ENCODE measurements at regions not wholly inside any gene's neighbourhood (a gene's known extent, or its start where the extent isn't known, plus 50 kb on each side); places are given as distances from the start of the nearest gene placed in this dataset.

DNA sequence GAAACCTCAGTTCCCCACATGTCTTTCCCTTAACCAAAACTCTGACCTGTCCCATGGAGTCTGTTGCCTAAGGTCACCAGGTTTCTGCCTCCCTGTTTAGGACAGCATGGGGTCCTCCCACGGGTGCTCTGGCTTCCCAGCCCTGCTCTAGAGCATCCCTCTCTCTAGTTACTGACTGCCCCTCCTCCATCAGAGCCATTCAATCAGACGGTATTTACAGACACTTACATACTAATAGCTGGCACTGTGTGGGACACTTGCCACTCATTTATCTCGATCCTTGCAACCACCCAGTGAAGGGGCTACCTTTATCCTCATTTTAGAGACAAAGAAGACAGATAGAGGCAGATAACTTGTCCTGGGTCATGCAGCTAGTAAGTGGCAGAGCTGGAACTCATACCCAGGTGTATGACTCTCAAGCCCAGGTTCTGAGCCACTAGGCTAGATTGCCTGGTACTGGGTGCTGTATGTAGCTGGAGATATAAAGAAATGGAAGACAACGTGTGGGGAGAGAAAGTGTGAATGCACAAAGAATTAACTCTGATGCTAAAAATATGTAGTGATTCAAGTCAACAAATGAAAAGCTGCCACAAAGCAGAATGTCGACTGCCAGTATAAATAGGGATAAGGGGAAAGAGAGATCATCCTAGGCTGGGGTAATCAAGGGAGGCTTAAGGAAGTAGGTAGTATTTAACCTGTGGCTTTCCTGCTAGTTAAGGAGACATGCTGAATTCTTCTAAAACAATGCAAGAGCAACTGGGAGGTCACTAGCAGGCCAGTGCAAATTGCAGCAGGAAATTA is 52.5 kb upstream of the PDE8B start:
- Mint-ChIP-seq H3K9me3 (no peaks in the 10 kb centered on the region), H3K27ac (no peak overlapping the region), H3K27me3 (no peaks in the 10 kb centered on the region), H3K4me1 (peaks cover 32% of the 10 kb centered on the region), H3K4me3 (no peak overlapping the region)
- ATAC-seq (no peak), DNase-seq (no peak)

DNA sequence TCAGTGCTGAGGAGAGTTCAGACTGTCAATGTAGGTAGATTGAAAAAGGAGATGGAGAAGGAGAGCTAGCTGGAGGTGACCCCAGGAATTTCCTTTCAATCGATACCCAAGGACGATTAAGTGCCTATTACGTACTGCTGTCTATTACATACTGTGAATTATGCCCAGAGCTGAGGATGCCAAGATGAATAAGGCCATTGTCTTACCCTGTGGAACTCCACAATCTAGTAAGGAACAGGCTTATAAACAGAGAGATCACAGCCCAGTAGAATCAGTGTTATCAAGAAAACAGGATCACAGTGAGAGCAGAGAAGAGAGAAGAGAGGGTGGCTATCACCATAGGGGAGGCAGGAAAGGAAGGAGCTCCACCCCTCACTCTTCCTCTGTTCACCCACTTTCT is 54.1 kb upstream of the PDE8B start:
- peaks cover 32% of the 10 kb centered on the region for H3K4me1 Mint-ChIP-seq
- DNase-seq (no peak), ATAC-seq (no peak)
- H3K9me3 Mint-ChIP-seq: no peaks in the 10 kb centered on the region
- H3K27me3 Mint-ChIP-seq: no peaks in the 10 kb centered on the region
- H3K27ac Mint-ChIP-seq: peak overlapping the region; percentile 7 to 63
- no peak overlapping the region for H3K4me3 Mint-ChIP-seq

DNA sequence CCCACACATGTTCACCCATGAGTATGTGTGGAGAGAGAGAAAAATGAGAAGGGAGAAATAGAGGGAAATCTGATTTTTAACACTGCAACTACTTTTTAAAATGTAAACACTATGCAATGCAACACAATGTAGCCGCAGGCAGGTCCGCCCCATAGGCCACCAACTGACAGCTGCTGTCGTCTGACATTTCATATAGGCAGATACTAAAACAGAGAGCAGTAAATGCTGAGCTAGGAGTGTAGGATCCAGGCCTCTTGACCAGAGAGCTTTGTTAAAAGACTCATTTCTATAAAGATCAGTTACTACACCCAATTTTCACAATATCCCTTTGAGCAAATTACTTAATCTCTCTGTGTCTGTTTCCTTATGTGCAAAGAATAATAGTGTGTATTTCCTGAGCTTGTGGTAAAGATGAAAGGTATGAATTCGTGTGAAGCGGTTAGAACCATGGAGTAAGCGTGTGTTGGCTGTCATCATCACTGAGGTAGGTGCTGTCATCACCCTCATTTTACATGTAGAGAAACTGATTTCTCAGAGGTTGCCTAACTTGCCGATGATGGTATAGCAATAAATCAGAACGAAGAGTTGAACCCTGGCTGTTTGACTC is 55.2 kb upstream of the PDE8B start:
- Mint-ChIP-seq H3K4me1 (peaks cover 32% of the 10 kb centered on the region), H3K9me3 (no peaks in the 10 kb centered on the region), H3K27ac (peak overlapping the region in 1 of 2 donors; percentile 57), H3K4me3 (peak overlapping the region; percentile 18 to 64), H3K27me3 (no peaks in the 10 kb centered on the region)
- ATAC-seq (peak; percentile 96), DNase-seq (peak in 1 of 2 donors; percentile 45)

DNA sequence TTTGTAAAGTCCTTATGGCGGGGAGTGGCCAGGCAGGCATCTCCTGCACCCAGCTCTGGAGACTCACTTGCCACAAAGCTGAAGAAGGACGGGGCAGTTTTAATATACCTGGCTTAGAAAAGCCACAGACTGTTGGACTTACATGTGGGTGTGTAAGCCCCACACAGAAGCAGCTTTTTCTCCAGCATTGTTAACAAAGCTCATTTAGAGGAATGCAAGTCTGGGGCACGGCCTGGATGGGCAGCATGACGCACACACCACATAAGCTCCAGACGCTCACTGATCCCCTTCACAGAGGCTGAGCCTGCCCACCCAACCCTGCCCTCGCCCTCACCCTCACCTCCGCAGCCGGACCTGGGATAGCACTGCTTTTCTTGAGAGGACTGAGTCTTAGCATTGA is 58.0 kb upstream of the PDE8B start:
- ATAC-seq (no peak), DNase-seq (no peak)
- Mint-ChIP-seq H3K27ac (no peak overlapping the region), H3K4me3 (no peak overlapping the region), H3K4me1 (peaks cover 32% of the 10 kb centered on the region), H3K9me3 (no peaks in the 10 kb centered on the region), H3K27me3 (no peaks in the 10 kb centered on the region)

DNA sequence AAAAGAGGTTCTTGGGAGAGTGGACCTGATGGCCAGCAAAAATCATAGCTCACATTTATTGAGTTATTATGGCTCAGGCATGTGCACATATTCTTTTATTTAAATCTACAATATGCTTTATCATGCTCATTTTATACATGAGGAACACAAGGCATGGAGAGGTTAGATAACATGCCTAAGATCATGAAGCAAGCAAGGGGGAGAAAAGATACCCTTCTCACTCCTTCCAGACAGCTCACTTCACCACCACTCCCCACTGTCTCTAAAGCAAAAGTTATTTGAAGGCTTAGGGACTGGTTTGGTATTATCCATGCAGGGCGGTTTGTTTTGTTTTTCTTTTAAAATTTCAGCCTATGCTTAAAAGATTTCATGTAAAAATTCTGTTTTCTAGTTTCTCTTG is 59.0 kb upstream of the PDE8B start:
- peaks cover 25% of the 10 kb centered on the region for H3K4me1 Mint-ChIP-seq
- no peak overlapping the region for H3K4me3 Mint-ChIP-seq
- H3K9me3 Mint-ChIP-seq: no peaks in the 10 kb centered on the region
- no peaks in the 10 kb centered on the region for H3K27me3 Mint-ChIP-seq
- no peak overlapping the region for H3K27ac Mint-ChIP-seq
- no peak for DNase-seq
- no peak for ATAC-seq

DNA sequence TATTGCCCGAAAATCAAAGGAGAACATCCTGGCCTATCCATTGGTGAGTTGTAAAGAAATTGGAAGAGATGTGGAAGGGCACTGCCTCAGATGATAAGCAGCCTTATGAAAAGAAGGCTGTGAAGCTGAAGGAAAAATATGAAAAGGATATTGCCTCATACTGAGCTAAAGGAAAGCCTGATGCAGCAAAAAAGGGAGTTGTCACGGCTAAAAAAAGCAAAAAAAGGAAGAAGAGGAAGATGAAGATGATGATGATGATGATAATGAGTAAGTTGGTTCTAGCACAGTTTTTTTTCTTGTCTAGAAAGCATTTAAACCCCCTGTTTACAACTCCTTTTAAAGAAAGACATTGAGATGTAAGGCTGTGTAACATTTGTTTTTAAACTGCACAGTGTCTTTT is 59.8 kb upstream of the ZBED3 start:
- Mint-ChIP-seq H3K4me1 (peaks cover 10% of the 10 kb centered on the region), H3K27me3 (peaks cover 7% of the 10 kb centered on the region), H3K9me3 (no peaks in the 10 kb centered on the region), H3K27ac (no peak overlapping the region), H3K4me3 (no peak overlapping the region)
- ATAC-seq (no peak), DNase-seq (no peak)

DNA sequence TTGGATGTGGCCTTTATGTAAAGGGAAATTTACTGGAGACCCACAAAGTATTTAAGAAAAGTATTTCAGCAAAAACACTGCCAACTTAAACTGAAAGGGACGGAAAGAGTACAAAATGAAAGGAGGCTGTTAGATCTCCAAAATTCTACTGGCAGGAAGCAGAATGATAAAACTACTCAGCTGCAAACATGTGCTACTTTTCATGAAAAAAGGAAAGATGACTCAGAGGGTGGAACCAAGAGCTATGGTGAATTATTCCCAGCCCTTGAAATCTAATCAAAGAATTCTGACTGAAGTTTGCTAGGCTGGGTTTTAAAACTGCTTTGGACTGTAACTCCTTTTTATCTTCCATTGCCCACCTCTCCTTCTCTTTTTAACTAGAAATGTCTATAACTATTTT is 58.6 kb upstream of the ZBED3 start:
- ATAC-seq (no peak), DNase-seq (no peak)
- H3K27me3 Mint-ChIP-seq: peaks cover 7% of the 10 kb centered on the region
- no peak overlapping the region for H3K27ac Mint-ChIP-seq
- H3K9me3 Mint-ChIP-seq: no peaks in the 10 kb centered on the region
- H3K4me1 Mint-ChIP-seq: peaks cover 10% of the 10 kb centered on the region
- H3K4me3 Mint-ChIP-seq: no peak overlapping the region

DNA sequence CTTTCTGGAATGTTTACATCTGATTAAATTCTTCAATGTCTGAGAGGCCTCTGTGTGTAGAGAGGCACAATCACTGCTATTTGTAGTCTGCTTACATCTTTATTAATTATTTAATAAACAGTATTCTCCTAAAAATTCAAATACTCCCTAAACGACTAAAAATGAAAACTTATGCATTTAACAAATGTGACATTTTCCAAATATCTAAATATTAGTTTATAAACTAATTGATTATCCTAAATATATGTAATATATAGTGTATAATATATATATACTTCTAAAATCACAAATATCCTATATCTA is 57.7 kb upstream of the ZBED3 start:
- H3K4me3 Mint-ChIP-seq: no peak overlapping the region
- ATAC-seq: no peak

DNA sequence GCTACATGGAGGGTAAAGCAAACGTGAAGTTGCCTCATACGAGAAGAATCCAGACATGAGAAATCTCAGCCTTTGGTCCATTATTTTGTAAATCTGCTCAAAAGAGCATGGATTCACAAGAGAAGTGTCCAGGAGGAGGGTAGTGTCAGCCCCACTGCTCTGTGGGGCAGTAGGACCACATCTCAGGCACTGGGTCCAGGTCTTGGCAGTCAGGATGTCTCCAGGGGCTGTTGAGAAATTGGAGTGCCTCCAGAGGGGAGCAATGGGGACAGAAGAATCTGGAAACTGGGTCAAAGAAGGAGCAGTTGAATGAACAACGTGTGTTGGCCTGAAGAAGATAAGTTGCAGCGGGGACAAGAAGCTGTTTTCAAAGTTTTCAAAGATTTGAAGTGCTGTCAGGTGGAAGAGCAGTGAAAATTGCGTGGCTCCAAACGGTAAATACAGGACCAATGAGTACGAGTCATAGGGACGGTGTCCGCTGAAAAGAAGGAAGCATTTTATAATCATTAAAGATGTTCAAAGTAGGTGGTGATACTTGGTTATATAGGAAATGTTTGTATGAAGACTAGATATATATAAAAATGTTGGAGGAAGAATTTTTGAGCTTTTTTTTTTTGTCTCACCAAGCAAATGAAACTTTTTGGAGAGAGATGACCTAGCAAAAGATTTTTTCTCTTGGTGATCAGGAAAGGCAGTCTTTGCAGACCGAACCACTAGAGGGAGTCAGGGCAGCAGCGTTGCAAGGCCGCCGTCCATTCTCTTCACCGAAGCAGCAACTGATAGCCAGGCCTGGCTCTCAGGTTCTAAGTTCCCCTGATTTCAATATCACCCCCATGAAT is 57.1 kb upstream of the ZBED3 start:
- Mint-ChIP-seq H3K9me3 (no peaks in the 10 kb centered on the region), H3K4me1 (peaks cover 10% of the 10 kb centered on the region), H3K27ac (no peak overlapping the region), H3K4me3 (no peak overlapping the region), H3K27me3 (peaks cover 7% of the 10 kb centered on the region)
- ATAC-seq (peak; percentile 71), DNase-seq (peak; percentile 49 to 60)

More for the DNA sequence above, 57.7 kb upstream of the ZBED3 start:
- peaks cover 10% of the 10 kb centered on the region for H3K4me1 Mint-ChIP-seq
- no peaks in the 10 kb centered on the region for H3K9me3 Mint-ChIP-seq
- no peak for DNase-seq
- no peak overlapping the region for H3K27ac Mint-ChIP-seq
- peaks cover 7% of the 10 kb centered on the region for H3K27me3 Mint-ChIP-seq

DNA sequence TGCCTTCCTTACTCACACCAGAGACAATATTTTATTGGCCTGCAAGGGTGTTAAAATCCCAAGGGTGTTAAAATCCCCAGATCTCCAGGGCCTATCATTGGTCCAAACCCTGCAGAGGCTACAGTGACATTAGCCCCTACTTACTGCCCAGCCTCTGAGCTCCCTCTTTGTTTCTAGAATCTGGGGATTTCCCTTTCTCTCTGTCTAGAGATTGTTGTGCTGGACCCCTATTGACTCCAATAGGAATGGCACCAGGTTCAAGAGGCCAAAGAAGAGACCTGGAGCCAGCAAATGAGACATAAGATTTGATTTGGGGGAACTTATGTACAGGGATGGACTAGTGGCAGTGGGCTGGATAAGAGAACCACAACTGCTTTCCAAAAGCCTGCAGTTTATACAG is 53.3 kb upstream of the ZBED3 start:
- Mint-ChIP-seq H3K27ac (no peak overlapping the region), H3K4me3 (no peak overlapping the region), H3K9me3 (no peaks in the 10 kb centered on the region), H3K27me3 (peaks cover 7% of the 10 kb centered on the region), H3K4me1 (peaks cover 1% of the 10 kb centered on the region)
- no peak for DNase-seq
- ATAC-seq: no peak

DNA sequence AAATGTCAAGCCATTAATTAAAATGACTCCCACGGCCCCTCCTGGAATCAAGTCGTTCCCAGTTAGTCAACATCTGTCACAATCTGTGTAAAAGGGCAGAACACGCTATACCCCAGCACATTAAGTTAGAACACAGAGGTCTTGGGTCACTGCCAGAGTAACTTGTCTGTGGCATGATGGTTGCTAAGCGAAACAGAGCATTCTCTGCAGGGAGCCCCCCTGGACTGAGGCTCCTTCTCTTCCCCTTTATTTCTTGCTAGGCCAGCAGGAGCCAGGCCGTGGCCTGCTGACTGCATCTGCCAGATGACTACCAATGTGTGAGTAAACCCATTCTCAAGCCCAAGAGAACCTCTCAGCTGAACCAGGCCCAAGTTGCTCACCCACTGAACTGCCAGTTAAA is 51.9 kb upstream of the ZBED3 start:
- H3K27ac Mint-ChIP-seq: no peak overlapping the region
- peaks cover 3% of the 10 kb centered on the region for H3K27me3 Mint-ChIP-seq
- ATAC-seq (no peak), DNase-seq (no peak)
- no peak overlapping the region for H3K4me3 Mint-ChIP-seq
- no peaks in the 10 kb centered on the region for H3K4me1 Mint-ChIP-seq
- H3K9me3 Mint-ChIP-seq: no peaks in the 10 kb centered on the region

Data from stimulated activated naive CD8-positive, alpha-beta T cell treated with anti-CD3 and anti-CD28 coated beads, Interleukin-15, amount 100 ng/mL, for 72 hours (primary cell).